ENCODE measurements at regions not wholly inside any gene's neighbourhood (a gene's known extent, or its start where the extent isn't known, plus 50 kb on each side); places are given as distances from the start of the nearest gene placed in this dataset.
"Not testable (repeated sequence)": the region's sequence is repeated elsewhere in the genome, so short reads cannot be mapped to it uniquely, and the experiment has no call there.

DNA sequence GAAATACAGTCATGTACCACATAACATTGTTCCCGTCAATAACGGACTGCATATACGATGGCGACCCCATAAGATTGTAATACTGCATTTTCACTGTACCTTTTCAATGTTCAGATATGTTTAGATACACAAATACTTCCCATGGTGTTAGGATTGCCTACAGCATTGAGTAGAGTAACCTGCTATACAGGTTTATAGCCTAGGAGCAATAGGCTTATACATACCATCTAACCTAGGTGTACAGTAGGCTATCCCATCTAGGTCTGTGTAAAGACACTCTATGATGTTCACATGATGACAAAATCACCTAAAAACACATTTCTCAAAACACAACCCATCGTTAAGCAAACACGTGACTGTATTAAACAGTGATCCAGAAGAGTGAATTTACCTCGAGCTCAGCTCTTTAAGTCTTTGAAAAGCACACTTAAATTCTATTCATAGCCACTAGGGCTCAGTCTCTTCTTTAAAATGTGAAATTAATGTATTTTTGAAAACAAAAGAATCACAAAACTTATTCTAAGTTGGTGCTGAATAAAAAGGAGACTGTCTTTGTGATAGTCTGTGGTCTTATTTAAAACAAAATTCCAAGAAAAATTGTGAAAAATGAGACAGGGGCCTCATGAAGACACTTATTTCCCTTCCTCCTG lies 239.1 kb upstream of the ARID2 start:
- in situ Hi-C loops (cut with HindIII; ENCODE audit: low pct_ligation_motif_present, low pct_unique_long_range_greater_than_20kb, low sequenced_read_pairs), result no loop called here
- DNase-seq, result no peak

DNA sequence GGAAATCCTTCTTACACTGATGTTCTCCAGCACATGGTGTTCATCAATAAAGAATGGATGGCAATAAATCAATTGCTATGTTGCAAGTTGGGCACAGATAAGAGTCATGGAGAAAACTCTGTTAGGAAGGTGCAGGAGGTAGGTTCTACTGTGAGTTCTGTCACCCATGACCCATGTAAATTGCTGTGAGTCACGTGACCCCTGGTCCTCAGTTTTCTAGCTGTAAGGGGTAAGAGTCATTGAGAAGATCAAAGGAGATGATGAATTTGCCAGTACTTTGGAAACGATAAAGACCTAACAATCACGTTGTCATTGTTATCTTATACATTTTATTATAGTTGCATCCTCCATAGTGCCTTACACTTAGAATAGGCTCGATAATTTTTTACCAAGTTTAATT lies 235.2 kb upstream of the ARID2 start:
- in situ Hi-C loops (cut with HindIII; ENCODE audit: low pct_ligation_motif_present, low pct_unique_long_range_greater_than_20kb, low sequenced_read_pairs), result no loop called here
- no peak for DNase-seq

DNA sequence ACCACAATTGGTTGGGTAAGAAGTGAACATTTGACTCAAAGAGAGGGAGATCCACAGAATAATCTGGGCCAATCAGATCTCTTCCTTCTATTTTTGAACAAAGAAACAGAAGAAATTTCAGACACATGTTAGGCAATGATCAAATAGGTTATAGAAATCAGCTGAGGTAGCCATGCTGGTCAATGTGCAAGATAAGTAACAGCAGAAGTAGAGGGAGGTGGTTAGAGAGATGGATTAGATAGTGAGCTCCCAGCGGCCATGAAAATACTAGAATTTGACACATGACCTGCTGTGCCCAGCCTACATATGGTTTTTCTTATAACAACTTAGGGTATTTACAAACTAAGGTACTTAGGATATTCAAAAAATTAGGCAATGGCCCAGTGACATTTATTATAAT lies 230.9 kb upstream of the ARID2 start:
- in situ Hi-C loops (cut with HindIII; ENCODE audit: low pct_ligation_motif_present, low pct_unique_long_range_greater_than_20kb, low sequenced_read_pairs), result no loop called here
- DNase-seq, result no peak

DNA sequence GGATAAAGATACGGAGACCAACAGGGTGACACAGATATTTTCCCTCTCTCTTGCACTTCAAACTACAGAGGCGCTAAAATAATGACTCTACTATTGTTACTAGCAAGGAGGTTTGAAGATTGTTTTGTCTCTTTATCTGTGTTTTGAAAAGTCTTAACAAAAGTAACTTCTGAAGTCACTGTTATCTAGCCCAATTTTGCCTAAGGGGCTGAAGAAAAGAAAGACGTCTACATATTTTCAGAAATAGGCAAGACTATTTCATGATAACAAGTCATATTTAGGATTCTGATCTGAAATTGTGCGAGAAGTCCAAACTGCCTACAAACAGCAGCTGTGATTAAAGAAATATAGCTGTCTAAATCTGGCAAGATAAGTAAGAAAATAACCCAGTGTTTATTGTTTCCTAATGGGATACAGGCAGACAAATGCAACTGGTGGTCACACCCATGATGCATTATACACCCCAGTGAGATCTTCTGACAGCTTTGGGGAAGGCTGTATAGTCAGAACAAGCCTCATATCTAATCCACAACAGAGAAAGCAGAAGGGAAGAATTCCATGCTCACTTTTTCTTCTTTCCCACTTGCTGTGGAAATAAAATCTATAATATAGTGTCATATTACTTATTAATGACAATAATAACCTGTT lies 226.9 kb upstream of the ARID2 start:
- in situ Hi-C loops (cut with HindIII; ENCODE audit: low pct_ligation_motif_present, low pct_unique_long_range_greater_than_20kb, low sequenced_read_pairs), result no loop called here
- no peak for DNase-seq

DNA sequence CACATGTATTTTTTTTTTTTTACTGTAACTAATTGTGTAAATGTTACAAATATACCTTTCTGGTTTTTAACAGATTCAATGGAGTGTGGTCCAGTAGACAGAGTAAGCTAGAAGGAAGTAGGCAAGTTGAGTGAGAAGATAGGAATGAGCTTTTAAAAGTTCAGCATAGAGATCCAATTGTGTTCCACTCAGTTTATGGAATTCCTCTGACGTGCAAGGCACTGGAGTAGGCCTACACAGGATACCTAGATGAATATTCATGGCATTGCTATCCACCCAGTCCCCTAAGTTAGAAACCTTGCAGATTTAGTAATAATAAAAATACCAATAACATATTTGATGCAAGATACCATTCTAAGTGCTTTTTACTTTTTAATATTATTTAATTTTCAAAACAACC lies 225.6 kb upstream of the ARID2 start:
- DNase-seq, result no peak
- in situ Hi-C loops (cut with HindIII; ENCODE audit: low pct_ligation_motif_present, low pct_unique_long_range_greater_than_20kb, low sequenced_read_pairs), result no loop called here

DNA sequence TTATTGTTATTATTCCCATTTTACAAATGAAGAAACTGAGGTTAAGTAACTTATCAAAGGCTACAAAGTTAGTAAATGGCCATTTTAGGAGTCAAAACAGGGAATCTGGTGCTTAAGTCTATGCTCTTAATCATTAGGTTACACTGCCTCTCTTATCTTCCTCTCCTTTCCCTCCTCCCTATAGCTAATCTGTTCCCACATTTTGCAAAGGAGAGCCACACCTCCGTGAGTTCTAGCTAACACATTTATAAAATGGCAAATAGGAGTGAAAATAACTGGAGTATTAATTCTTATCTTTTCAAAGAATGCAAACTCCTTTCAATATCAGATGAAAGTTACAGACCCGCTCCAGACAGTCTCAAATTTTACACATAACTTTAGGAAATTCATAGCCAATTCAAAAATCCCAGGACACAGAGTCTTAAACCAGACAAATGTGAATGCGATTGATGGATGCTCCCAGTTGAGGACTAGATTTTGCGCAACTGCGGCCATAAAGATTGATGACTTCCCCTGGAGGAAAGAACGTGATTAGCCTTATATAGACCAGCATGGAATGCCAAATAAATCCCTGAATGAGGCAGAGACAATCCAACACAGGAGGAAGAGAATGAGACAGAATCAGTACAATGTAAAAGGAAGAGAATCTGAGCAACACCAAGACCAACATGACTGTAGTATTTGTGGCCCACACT lies 225.0 kb upstream of the ARID2 start:
- in situ Hi-C loops (cut with HindIII; ENCODE audit: low pct_ligation_motif_present, low pct_unique_long_range_greater_than_20kb, low sequenced_read_pairs), result no loop called here
- no peak for DNase-seq

DNA sequence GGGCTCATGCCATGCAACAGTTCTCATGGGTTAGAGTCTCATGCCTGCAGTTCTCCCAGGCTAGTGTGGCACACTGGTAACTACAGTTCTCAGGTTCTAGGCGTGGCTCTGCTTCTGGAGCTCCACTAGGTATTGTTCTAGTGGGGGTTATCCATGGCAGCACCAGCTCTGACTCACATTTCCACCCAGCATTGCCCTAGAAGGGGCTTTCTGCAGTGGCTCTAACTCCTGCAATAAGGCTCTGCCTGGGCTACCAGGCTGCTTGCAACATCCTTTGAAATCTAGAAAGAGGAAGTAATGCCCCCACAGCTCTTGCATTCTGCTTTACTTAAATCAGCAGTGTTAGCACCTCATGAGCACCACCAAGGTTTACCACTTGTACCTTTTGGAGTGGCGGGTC lies 220.3 kb upstream of the ARID2 start:
- in situ Hi-C loops (cut with HindIII; ENCODE audit: low pct_ligation_motif_present, low pct_unique_long_range_greater_than_20kb, low sequenced_read_pairs), result no loop called here
- no peak for DNase-seq

DNA sequence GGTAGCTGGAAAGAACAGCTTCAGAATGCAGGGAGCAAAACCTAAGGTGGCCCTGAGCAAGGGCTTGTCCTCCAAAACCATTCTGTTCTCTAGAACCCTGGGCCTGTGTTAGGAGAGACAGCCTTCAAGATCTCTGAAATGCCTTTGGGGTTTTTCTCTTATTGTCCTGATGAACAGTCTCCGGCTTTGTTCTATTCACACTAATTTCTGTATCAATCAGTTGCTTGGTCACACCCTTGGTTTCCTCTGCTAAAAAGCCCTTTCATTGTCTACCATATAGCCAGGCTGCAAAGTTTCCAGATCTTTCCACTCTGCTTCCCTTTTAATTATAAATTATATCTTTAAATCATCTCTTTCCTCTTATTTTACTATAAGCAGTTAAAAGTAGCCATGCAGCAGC lies 219.9 kb upstream of the ARID2 start:
- in situ Hi-C loops (cut with HindIII; ENCODE audit: low pct_ligation_motif_present, low pct_unique_long_range_greater_than_20kb, low sequenced_read_pairs), result no loop called here
- DNase-seq, result no peak

DNA sequence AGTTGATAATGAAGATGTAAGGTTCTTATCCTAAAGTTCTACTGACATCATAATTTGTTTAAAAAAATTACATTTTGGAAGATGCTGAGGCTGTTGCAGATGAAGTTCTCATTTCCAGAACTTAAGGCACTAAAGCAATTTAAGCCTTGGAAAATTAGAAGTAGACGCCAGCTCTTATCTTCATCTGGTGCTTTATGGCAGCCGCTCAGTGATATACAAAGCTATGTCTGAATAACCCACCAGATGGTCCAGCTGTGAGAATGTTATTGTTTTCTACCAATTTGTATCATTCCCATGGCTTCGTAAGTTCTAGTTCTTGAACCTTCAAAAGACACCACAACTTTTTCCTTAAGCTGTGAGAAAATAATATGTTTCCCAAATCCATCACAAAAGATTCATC lies 212.1 kb upstream of the ARID2 start:
- no peak for DNase-seq
- in situ Hi-C loops (cut with HindIII; ENCODE audit: low pct_ligation_motif_present, low pct_unique_long_range_greater_than_20kb, low sequenced_read_pairs), result no loop called here

DNA sequence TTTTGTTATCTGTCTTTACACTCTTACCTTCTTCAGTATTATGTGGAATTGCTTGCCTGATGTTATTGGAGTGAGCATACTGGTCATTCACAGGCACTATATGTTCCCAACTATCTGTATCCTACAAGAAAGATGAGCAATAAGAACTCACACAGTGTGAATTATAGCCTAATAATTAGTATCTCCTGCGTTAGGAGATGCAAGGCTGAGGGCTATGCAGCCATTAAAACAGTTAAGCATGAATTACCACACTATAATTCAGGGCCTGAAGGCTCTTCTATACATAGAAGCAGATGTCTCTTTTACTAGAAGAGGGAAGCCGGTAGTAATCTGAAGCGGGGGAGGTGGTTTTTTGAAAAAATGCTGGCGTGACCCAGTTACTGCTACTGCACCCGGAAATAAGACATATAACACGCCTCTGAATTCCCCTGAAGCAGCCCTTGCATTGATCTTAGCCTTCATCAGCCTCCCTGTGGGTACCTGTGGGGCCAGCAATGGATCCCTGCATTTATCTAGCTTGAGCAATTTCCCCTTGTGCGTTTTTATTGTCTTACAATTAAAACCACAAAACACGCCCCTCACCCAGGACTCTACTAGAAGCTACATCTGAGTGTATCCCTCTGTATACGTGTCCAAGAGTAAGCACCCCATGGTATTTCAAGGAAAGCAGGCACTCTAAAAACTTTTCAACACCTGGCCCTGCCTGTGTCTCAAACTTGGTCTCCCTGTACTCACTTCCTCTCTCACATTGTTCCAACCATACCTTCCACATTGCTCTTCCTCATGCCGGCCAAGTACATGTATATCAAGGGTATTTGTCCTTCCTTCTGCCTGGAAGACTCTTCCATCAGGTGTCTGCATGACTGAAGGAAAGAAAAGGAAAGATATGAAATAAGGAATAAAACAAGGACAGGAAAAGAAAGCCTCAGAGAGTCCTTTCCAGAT lies 210.9 kb upstream of the ARID2 start:
- no peak for DNase-seq
- in situ Hi-C loops (cut with HindIII; ENCODE audit: low pct_ligation_motif_present, low pct_unique_long_range_greater_than_20kb, low sequenced_read_pairs), result no loop called here

DNA sequence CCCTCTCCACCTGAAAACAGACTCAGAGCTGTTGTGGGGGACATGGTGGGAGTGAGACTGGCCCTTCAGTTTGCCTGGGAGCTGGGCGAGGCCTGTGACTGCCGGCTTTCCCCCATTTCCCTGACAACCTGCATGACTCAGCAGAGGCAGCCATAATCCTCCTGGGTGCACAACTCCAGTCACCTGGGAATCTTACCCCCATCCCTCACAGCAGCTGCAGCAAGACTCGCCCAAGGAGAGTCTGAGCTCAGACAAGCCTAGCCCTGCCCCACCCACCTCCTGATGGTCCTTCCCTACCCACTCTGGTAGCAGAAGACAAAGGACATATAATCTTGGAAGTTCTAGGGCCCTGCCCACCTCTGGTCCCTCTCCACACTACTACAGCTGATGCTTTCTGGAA lies 207.3 kb upstream of the ARID2 start:
- no peak for DNase-seq
- in situ Hi-C loops (cut with HindIII; ENCODE audit: low pct_ligation_motif_present, low pct_unique_long_range_greater_than_20kb, low sequenced_read_pairs), result no loop called here

DNA sequence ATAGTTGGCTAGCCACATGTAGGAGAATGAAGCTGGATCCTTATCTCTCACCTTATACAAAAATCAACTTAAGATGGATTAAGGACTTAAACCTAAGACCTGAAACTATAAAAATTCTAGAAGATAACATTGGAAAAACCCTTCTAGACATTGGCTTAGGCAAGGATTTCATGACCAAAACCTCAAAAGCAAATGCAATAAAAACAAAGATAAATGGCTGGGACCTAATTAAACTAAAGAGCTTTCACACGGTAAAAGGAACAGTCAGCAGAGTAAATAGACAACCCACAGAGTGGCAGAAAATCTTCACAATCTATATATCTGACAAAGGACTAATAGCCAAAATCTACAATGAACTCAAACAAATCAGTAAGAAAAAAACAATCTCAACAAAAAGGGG lies 202.7 kb upstream of the ARID2 start:
- DNase-seq; in situ Hi-C loops (cut with HindIII; ENCODE audit: low pct_ligation_motif_present, low pct_unique_long_range_greater_than_20kb, low sequenced_read_pairs): not testable (repeated sequence)

DNA sequence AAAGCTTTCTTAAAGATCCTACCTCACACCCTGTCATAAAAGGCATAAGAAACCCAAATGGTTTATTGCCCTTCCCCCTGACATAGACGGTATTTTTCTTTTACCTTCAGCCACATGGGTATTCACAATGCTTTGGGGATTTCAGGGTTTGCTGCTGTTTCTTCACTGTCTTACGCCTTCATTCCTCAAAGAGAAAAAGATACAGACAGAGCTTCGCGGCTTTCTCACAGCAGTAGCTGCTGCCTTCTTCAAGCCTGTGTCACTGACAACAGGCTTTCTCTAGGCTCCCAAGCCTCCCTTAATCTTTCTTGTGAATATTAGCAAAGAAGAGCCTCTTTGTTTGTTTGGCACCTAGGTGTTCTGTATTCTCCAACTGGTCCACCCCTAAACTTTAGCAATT lies 197.4 kb upstream of the ARID2 start:
- no peak for DNase-seq
- in situ Hi-C loops (cut with HindIII; ENCODE audit: low pct_ligation_motif_present, low pct_unique_long_range_greater_than_20kb, low sequenced_read_pairs), result no loop called here

DNA sequence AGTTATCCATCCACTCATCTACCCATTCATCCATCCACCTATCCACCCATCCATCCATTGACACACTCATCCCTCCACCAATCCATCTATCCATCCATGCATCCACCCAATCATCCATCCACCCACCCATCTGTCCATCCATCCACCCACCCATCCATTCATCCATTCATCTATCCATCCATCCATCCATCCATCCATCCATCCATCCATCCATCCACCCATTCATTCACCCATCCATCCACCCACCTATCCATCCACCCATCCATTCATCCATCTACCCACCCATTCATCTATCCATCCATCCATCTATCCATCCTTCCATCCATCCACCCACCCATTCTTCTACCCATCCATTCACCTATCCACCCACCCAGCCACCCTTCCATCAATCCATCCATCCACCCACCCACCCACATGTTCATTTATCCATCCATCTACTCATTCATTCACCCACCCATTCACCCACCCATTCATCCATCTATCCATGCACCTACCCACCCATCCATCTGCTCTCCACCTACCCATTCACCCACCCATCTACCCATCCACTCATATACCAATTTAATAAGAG lies 193.8 kb upstream of the ARID2 start:
- in situ Hi-C loops (cut with HindIII; ENCODE audit: low pct_ligation_motif_present, low pct_unique_long_range_greater_than_20kb, low sequenced_read_pairs), result no loop called here
- no peak for DNase-seq

DNA sequence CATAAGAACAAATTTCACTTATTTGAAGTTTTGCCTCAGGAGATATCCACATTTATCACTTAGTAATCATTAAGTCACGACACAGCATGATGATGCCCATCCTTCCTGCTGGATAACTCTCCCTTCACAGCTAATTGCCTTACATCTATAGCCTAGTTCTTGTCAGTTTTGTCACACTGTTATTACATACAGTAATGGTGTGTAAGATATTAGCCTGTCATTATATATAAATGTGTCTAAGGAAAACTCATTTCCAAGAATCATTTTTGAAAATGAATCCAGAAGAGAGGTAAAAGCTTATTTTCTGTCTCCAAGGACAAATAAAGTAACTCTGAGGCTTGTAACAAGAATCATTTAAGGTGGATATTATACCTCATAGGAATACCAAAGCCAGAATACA lies 193.2 kb upstream of the ARID2 start:
- DNase-seq, result no peak
- in situ Hi-C loops (cut with HindIII; ENCODE audit: low pct_ligation_motif_present, low pct_unique_long_range_greater_than_20kb, low sequenced_read_pairs), result no loop called here

DNA sequence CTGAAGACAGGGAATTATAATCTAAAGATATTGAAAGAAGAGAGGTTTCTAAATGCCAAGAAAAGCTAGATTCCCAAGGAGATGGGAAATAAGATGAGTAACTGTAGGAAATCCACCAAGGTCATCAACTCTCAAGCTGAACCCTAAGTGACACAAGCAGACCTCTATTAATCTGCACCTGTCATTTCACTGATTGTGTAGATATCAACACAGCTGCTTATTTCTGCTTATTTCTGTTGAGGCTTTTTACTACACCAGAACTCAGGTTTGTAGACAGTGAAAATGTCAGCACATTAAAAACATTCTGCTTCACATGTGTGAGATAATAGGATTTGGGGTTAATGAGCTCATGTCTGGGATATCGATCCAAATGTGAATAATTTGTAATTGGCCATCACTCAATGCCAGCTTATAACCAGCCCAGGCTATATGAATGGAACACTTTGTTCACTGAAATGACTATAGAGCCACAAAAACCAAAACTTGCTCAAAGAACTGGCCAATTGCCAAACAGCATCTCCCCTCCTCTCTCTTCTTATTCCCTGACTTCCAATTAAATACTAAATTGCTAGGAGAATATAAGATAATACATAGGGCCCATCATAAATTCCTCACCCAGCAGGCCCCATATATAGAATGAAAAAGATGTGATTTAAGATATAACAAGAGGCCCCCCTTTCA lies 188.7 kb upstream of the ARID2 start:
- no peak for DNase-seq
- in situ Hi-C loops (cut with HindIII; ENCODE audit: low pct_ligation_motif_present, low pct_unique_long_range_greater_than_20kb, low sequenced_read_pairs), result no loop called here

DNA sequence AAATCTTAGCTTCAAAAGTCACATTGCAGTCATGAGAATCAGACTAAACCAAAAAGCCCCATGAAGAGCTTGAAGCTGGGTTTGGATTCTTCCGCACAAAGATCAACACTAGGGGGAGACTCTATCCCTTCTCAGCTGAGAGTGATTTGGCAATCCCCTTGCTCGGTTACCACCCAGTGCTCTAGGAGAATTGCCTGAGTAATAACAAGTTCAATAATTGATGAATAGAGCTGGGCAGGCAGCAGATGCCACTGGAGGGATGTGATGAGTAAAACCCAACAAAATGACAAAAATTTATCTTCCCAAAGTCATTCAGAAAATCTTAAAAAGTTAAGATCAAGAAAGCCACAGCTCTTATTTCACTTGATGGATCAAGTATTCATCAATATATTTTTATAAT lies 185.6 kb upstream of the ARID2 start:
- in situ Hi-C loops (cut with HindIII; ENCODE audit: low pct_ligation_motif_present, low pct_unique_long_range_greater_than_20kb, low sequenced_read_pairs), result no loop called here
- DNase-seq, result peak; percentile 81

DNA sequence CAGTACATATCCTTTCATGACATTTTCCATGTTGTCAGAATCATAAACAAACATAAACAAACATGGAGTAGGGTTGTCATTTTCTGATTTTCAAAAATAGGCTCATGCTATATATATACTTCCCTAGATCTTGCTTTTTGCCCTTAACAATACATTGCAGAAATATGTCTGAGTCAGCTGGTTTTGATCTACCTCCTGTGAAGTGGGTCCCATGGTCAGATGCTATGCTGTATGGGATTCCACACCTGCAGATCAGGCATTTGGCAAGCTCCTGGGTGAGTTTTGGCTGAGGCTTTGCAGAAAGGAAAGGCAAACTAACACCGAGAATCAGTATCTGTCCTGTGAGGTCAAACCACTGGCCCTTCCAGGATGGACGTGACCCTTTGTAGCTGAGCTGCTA lies 183.0 kb upstream of the ARID2 start:
- in situ Hi-C loops (cut with HindIII; ENCODE audit: low pct_ligation_motif_present, low pct_unique_long_range_greater_than_20kb, low sequenced_read_pairs), result no loop called here
- no peak for DNase-seq
